SK-N-MC (cell line): ENCODE measurements at regions not wholly inside any gene's neighbourhood (a gene's known extent, or its start where the extent isn't known, plus 50 kb on each side); places are given as distances from the start of the nearest gene placed in this dataset.

Experiments used
- DNase-seq: peaks from one replicate; pipeline ENCODE4 v3.0.0-alpha.2; 2011; ENCODE audit warnings: low read depth, low spot score
- H3K27ac ChIP-seq: fragments of 200-600 bp; sonication (generic); 2 replicates; pipeline ENCODE4 v1.5.1; 2016; ENCODE audit warnings: mixed run types
- H3K36me3 ChIP-seq: fragments of 200-600 bp; sonication (generic); 2 replicates; pipeline ENCODE4 v1.6.1; 2017; ENCODE audit warnings: antibody characterized with exemption, low read length, mixed read lengths; ENCODE audit not compliant: insufficient read depth
- H3K4me3 ChIP-seq: fragments of 200-600 bp; sonication (generic); 2 replicates; pipeline ENCODE4 v1.5.1; 2016
- H3K9ac ChIP-seq: fragments of 200-600 bp; sonication (generic); 2 replicates; pipeline ENCODE4 v1.8.0; 2017; ENCODE audit warnings: mixed run types, mixed read lengths; ENCODE audit not compliant: insufficient read length
- H3K9me3 ChIP-seq: fragments of 200-600 bp; sonication (generic); 2 replicates; pipeline ENCODE4 v1.6.1; 2017; ENCODE audit warnings: low read depth, mild to moderate bottlenecking, antibody characterized with exemption, low read length, moderate library complexity, mixed read lengths
- EZH2 ChIP-seq: fragments of 200-600 bp; sonication (generic); IDR thresholded peaks from one replicate; pipeline ENCODE4 v1.6.1; 2017; ENCODE audit warnings: antibody characterized with exemption
- FOXP2 ChIP-seq: optimal IDR thresholded peaks from 2 replicates; pipeline ENCODE3; 2011; ENCODE audit warnings: mild to moderate bottlenecking, moderate library complexity; ENCODE audit not compliant: insufficient read depth; ENCODE audit errors: extremely low read length, control extremely low read depth
- POLR2AphosphoS5 ChIP-seq: IDR thresholded peaks from 2 replicates; pipeline ENCODE4 v1.6.1; 2012; ENCODE audit warnings: mild to moderate bottlenecking, low read depth, low read length, borderline replicate concordance

DNA sequence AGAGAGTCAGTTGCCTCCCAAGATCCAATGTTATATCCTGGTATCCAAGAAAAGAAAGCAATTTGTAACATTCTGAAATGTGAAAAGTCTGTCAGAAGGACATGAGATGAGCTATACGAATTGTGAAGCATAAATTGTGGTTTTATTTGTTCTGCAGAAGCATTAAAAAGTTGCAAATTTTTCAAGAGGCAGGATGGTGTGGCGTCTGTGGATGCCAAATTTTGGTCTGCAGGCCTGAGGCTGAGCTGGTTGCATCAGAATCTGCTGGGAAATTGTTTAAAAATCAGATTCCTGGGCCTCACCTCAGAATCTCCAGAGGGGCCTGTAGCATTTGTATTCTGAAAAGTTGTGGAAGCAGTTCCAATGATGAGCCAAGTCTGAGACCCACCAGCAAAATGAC lies 284.7 kb downstream of the NUAK1 start:
- DNase-seq: no peak
- Histone ChIP-seq H3K36me3 (no peaks in the 10 kb centered on the region), H3K4me3 (no peak overlapping the region), H3K27ac (no peak overlapping the region), H3K9me3 (no peaks in the 10 kb centered on the region), H3K9ac (no peak overlapping the region)
- TF ChIP-seq EZH2 (no peak), POLR2AphosphoS5 (no peak), FOXP2 (no peak)

- Histone ChIP-seq H3K9ac (no peak overlapping the region), H3K27ac (no peak overlapping the region), H3K36me3 (no peaks in the 10 kb centered on the region), H3K9me3 (no peaks in the 10 kb centered on the region), H3K4me3 (no peak overlapping the region)
- TF ChIP-seq POLR2AphosphoS5 (no peak), FOXP2 (no peak), EZH2 (no peak)
- no peak for DNase-seq
Observed at GRCh38 chr12:105855361-105856047, 283.2 kb downstream of the NUAK1 start.

DNA sequence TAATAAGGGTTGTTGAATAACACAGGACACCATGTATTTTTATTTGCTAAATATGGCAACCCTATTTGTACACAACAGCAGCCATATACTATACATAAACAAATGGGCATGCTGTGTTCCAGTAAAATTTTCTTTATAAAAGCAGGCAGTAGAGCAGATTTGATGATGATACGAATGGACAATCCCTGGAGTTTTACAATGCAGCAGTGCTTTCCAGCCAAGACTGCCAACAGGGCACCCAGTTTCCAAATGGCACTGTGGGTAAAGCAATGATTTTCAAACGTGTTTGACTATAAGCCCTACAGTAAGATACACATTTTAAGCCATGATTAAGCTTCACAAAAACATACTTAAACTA lies 282.7 kb downstream of the NUAK1 start:
- Histone ChIP-seq H3K9ac (no peak overlapping the region), H3K36me3 (no peaks in the 10 kb centered on the region), H3K9me3 (no peaks in the 10 kb centered on the region), H3K4me3 (no peak overlapping the region), H3K27ac (no peak overlapping the region)
- DNase-seq: no peak
- no peak for TF ChIP-seq POLR2AphosphoS5
- no peak for TF ChIP-seq FOXP2
- no peak for TF ChIP-seq EZH2

GRCh38 chr12:105858981-105859710 lies 279.6 kb downstream of the NUAK1 start:
- Histone ChIP-seq H3K27ac (no peak overlapping the region), H3K9me3 (no peaks in the 10 kb centered on the region), H3K36me3 (no peaks in the 10 kb centered on the region), H3K4me3 (no peak overlapping the region), H3K9ac (no peak overlapping the region)
- DNase-seq: no peak
- TF ChIP-seq EZH2: no peak
- no peak for TF ChIP-seq FOXP2
- TF ChIP-seq POLR2AphosphoS5: no peak

GRCh38 chr12:105860561-105861207 lies 278.1 kb downstream of the NUAK1 start:
- H3K9me3 ChIP-seq: no peaks in the 10 kb centered on the region
- H3K27ac ChIP-seq: no peak overlapping the region
- H3K36me3 ChIP-seq: no peaks in the 10 kb centered on the region
- DNase-seq: no peak
- H3K4me3 ChIP-seq: no peak overlapping the region
- no peak overlapping the region for H3K9ac ChIP-seq
- no peak for TF ChIP-seq FOXP2

DNA sequence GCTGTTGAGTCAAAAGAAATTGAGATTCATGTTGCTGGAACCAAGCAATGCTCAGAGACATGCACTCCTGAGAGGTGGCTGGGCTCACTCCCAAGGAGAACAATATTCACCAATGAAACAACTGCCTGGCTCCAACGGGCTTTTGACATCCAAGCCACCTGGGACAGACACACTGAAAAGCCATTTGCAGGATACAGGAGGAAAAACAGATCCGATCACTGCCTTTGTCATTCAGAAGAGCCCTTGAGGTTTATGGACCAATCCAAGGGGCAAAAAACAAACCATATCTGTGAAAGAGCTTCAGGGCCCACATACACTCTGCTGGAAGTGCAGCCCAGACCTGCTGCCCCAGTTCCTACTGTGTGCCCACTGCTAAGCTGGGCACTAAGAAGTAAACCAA lies 277.5 kb downstream of the NUAK1 start:
- Histone ChIP-seq H3K36me3 (no peaks in the 10 kb centered on the region), H3K9me3 (no peaks in the 10 kb centered on the region), H3K27ac (no peak overlapping the region), H3K9ac (no peak overlapping the region), H3K4me3 (no peak overlapping the region)
- no peak for DNase-seq
- TF ChIP-seq POLR2AphosphoS5: no peak
- TF ChIP-seq EZH2: no peak
- TF ChIP-seq FOXP2: no peak

GRCh38 chr12:105862163-105862821 lies 276.5 kb downstream of the NUAK1 start:
- TF ChIP-seq POLR2AphosphoS5 (no peak), FOXP2 (no peak), EZH2 (no peak)
- no peak for DNase-seq
- no peaks in the 10 kb centered on the region for H3K9me3 ChIP-seq
- no peaks in the 10 kb centered on the region for H3K36me3 ChIP-seq
- no peak overlapping the region for H3K27ac ChIP-seq
- no peak overlapping the region for H3K4me3 ChIP-seq
- no peak overlapping the region for H3K9ac ChIP-seq

- Histone ChIP-seq H3K36me3 (no peaks in the 10 kb centered on the region), H3K9me3 (no peaks in the 10 kb centered on the region), H3K9ac (no peak overlapping the region), H3K27ac (no peak overlapping the region), H3K4me3 (no peak overlapping the region)
- no peak for DNase-seq
- TF ChIP-seq FOXP2 (no peak), POLR2AphosphoS5 (no peak), EZH2 (no peak)
Observed at GRCh38 chr12:105864316-105864715, 274.4 kb downstream of the NUAK1 start.
